ENCODE measurements at regions not wholly inside any gene's neighbourhood (a gene's known extent, or its start where the extent isn't known, plus 50 kb on each side); places are given as distances from the start of the nearest gene placed in this dataset.

DNA sequence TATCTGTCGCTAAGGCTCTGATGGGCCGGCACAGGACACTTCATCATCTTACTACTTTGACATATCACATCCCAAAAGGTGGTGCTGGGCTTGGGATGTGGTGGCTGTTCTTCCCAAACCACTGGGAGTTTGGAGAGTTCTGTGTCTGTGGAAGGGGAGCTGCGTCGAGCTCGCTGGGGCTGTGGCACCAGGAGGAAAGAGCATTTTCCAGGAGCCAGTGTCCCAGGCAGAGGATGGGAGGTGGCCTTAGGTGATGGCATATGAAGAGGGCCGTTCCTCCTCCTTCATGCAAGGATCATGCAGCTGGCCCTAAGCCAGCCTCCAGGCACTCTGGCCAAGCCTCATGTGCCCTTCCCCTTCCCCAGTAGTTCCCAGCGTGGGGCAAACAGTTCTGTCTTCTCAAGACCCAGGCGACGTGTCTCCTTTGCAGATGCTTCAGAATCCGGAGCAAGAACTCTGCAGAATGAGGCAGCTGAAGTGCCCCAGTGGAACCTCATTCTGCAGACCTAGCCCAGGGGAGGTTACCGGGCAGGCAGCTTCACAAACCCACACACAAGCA, 89.4 kb upstream of the TNRC6C start:
- H3K27me3 ChIP-seq (ENCODE audit: insufficient read depth, low read length), result peaks cover 29% of the 10 kb centered on the region
- H3K4me2 ChIP-seq (ENCODE audit: insufficient read depth, low read length), result no peak overlapping the region
- H4K20me1 ChIP-seq (ENCODE audit: insufficient read depth, low read length), result peaks cover 3% of the 10 kb centered on the region
- no peaks in the 10 kb centered on the region for H3K9me3 ChIP-seq (ENCODE audit: low read depth, low read length)
- no peak overlapping the region for H3K4me3 ChIP-seq (ENCODE audit: insufficient read depth, low read length)
- TF ChIP-seq, protein P1, sequence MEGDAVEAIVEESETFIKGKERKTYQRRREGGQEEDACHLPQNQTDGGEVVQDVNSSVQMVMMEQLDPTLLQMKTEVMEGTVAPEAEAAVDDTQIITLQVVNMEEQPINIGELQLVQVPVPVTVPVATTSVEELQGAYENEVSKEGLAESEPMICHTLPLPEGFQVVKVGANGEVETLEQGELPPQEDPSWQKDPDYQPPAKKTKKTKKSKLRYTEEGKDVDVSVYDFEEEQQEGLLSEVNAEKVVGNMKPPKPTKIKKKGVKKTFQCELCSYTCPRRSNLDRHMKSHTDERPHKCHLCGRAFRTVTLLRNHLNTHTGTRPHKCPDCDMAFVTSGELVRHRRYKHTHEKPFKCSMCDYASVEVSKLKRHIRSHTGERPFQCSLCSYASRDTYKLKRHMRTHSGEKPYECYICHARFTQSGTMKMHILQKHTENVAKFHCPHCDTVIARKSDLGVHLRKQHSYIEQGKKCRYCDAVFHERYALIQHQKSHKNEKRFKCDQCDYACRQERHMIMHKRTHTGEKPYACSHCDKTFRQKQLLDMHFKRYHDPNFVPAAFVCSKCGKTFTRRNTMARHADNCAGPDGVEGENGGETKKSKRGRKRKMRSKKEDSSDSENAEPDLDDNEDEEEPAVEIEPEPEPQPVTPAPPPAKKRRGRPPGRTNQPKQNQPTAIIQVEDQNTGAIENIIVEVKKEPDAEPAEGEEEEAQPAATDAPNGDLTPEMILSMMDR (IDR thresholded peaks at IDR 0.05; ENCODE audit: extremely low read depth, low read depth, low read length), result no peak
- no peaks in the 10 kb centered on the region for H3K79me2 ChIP-seq (ENCODE audit: insufficient read depth, low read length)
- H3K36me3 ChIP-seq (ENCODE audit: insufficient read depth, low read length), result no peaks in the 10 kb centered on the region
- DNase-seq (ENCODE audit: insufficient read length, low spot score, missing footprints), result no peak
- H3K4me1 ChIP-seq (ENCODE audit: insufficient read depth, low read length), result no peaks in the 10 kb centered on the region
- H3K27ac ChIP-seq (ENCODE audit: low read depth, low read length), result no peak overlapping the region
- H2AFZ ChIP-seq (ENCODE audit: low read length), result no peak overlapping the region

DNA sequence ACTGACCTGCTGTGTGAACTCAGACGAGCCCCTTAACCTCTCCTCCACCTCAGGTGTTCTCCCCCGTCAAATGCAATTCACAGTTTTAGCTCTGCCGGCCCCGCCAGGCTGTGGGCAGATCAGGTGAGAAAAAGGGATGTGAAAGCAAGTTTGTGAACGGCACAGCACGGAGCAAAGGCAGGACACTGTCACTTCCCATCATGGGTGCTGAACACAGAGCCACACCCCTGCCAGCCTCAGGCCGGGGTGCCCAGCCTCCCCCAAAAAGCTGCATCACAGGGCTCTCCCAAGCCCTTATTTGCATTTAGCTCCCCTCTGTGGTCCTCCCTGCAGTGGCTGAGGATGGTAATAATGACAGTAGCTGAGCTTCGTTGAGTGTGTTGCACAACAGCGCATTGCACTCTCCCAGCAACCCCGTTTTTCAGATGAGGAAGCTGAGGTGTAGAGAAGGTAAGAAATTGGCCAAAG, 88.8 kb upstream of the TNRC6C start:
- DNase-seq (ENCODE audit: insufficient read length, low spot score, missing footprints), result no peak
- Histone ChIP-seq H3K79me2 (ENCODE audit: insufficient read depth, low read length) (no peaks in the 10 kb centered on the region), H3K4me3 (ENCODE audit: insufficient read depth, low read length) (no peak overlapping the region), H4K20me1 (ENCODE audit: insufficient read depth, low read length) (peaks cover 3% of the 10 kb centered on the region), H3K36me3 (ENCODE audit: insufficient read depth, low read length) (no peaks in the 10 kb centered on the region), H3K4me1 (ENCODE audit: insufficient read depth, low read length) (peaks cover 5% of the 10 kb centered on the region), H3K27me3 (ENCODE audit: insufficient read depth, low read length) (peaks cover 32% of the 10 kb centered on the region), H3K4me2 (ENCODE audit: insufficient read depth, low read length) (no peak overlapping the region), H2AFZ (ENCODE audit: low read length) (no peak overlapping the region), H3K27ac (ENCODE audit: low read depth, low read length) (no peak overlapping the region), H3K9me3 (ENCODE audit: low read depth, low read length) (no peaks in the 10 kb centered on the region)
- TF ChIP-seq, protein P1 (IDR thresholded peaks at IDR 0.05; ENCODE audit: extremely low read depth, low read depth, low read length), result no peak

DNA sequence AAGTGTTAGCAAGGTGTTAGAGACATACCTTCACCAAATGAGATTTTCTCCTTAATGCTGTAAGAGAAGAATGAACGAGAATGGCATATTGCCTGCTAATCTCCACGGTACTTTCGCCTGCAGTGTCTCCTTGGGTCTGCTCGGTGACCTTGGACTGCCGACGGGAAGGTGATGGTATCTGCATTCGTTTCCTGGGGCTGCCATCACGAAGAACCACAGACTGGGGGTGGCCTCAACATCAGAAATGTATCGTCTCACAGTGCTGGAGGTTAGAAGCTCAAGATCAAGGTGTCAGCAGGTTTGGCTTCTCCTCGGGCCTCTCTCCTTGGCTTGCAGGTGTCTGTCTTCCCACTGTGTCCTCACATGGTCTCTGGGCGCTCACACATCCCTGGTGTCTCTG, 86.3 kb upstream of the TNRC6C start:
- Histone ChIP-seq H3K4me1 (ENCODE audit: insufficient read depth, low read length) (peaks cover 13% of the 10 kb centered on the region), H4K20me1 (ENCODE audit: insufficient read depth, low read length) (peaks cover 3% of the 10 kb centered on the region), H3K4me3 (ENCODE audit: insufficient read depth, low read length) (no peak overlapping the region), H3K79me2 (ENCODE audit: insufficient read depth, low read length) (no peaks in the 10 kb centered on the region), H3K27ac (ENCODE audit: low read depth, low read length) (no peak overlapping the region), H3K36me3 (ENCODE audit: insufficient read depth, low read length) (no peaks in the 10 kb centered on the region), H3K4me2 (ENCODE audit: insufficient read depth, low read length) (no peak overlapping the region), H3K27me3 (ENCODE audit: insufficient read depth, low read length) (peaks cover 33% of the 10 kb centered on the region), H3K9me3 (ENCODE audit: low read depth, low read length) (peaks cover 10% of the 10 kb centered on the region), H2AFZ (ENCODE audit: low read length) (no peak overlapping the region)
- DNase-seq (ENCODE audit: insufficient read length, low spot score, missing footprints), result no peak
- TF ChIP-seq, protein P1 (IDR thresholded peaks at IDR 0.05; ENCODE audit: extremely low read depth, low read depth, low read length), result no peak

DNA sequence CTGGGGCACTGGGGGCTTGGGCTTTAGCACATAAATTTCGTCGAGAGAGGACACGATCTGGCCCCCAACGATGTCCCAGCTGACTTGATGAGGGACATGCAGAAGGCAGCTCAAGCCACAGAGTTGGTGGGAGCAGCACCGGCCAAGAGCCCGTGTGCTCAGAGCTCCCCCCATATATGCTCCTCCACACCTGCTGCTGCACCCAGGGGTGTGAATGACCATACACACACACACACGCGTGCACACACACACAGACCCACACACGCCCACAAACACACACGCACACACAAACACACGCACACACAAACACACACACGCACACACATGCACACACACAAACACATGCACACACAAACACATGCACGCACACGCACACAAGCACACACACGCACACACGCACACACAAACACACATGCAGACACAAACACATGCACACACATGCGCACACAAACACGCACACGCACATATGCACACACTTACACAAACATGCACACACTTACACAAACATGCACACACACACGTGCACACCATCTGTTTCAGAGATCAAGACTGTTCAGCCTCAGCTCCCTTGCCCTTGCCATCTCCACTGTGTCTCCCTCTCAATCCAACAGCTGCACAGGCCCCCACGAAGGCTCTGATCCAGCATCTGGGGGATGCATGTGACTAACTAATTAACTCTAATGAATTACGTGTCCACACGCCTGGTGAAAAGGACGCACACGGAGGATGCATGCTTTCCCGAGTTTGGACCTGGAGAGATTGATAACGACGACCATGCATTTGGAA, 85.6 kb upstream of the TNRC6C start:
- H3K4me3 ChIP-seq (ENCODE audit: insufficient read depth, low read length), result no peak overlapping the region
- H3K9me3 ChIP-seq (ENCODE audit: low read depth, low read length), result peaks cover 11% of the 10 kb centered on the region
- TF ChIP-seq, protein P1 (IDR thresholded peaks at IDR 0.05; ENCODE audit: extremely low read depth, low read depth, low read length), result no peak
- no peak overlapping the region for H2AFZ ChIP-seq (ENCODE audit: low read length)
- H4K20me1 ChIP-seq (ENCODE audit: insufficient read depth, low read length), result peaks cover 3% of the 10 kb centered on the region
- H3K4me1 ChIP-seq (ENCODE audit: insufficient read depth, low read length), result peaks cover 13% of the 10 kb centered on the region
- no peak overlapping the region for H3K27ac ChIP-seq (ENCODE audit: low read depth, low read length)
- no peaks in the 10 kb centered on the region for H3K36me3 ChIP-seq (ENCODE audit: insufficient read depth, low read length)
- no peak for DNase-seq (ENCODE audit: insufficient read length, low spot score, missing footprints)
- H3K79me2 ChIP-seq (ENCODE audit: insufficient read depth, low read length), result no peaks in the 10 kb centered on the region
- no peak overlapping the region for H3K4me2 ChIP-seq (ENCODE audit: insufficient read depth, low read length)
- peaks cover 36% of the 10 kb centered on the region for H3K27me3 ChIP-seq (ENCODE audit: insufficient read depth, low read length)
